Neural progenitor cell (in vitro differentiated cells): ENCODE measurements at regions not wholly inside any gene's neighbourhood (a gene's known extent, or its start where the extent isn't known, plus 50 kb on each side); places are given as distances from the start of the nearest gene placed in this dataset.

ENCODE experiments used
- CTCF ChIP-seq: fragments of 200-600 bp; sonication (generic); IDR thresholded peaks from 2 replicates; pipeline ENCODE4 v1.5.1; 2017; ENCODE audit warnings: antibody characterized with exemption, mild to moderate bottlenecking
- EZH2 ChIP-seq: fragments of 200-600 bp; sonication (generic); IDR thresholded peaks from 2 replicates; pipeline ENCODE4 v1.6.1; 2017; ENCODE audit warnings: antibody characterized with exemption, mild to moderate bottlenecking, moderate library complexity
- EZH2phosphoT487 ChIP-seq: fragments of 200-600 bp; sonication (generic); IDR thresholded peaks from 2 replicates; pipeline ENCODE4 v1.6.1; 2017; ENCODE audit warnings: antibody characterized with exemption

DNA sequence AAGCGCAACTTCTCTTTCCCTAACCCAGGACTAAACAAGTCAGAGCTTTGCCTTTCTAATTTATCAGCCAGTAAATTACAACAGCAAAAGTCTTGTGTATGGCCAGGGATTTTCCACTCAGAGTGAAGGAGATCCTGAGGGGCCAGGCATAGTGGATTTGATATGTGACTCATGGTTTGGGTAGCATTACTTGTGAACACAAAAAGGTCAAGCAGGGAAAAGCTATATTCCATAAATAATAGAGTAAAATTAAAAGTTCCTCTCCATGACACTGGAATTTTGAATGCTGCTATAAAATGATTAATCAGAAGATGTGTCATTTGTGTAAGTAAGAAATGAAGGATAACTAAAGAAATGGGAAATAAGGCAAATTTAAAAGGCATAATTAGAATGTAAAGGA is 284.8 kb downstream of the HLX start:
- no peak for TF ChIP-seq EZH2phosphoT487
- TF ChIP-seq CTCF = no peak
- TF ChIP-seq EZH2 = no peak
